ENCODE measurements at regions not wholly inside any gene's neighbourhood (a gene's known extent, or its start where the extent isn't known, plus 50 kb on each side); places are given as distances from the start of the nearest gene placed in this dataset.

DNA sequence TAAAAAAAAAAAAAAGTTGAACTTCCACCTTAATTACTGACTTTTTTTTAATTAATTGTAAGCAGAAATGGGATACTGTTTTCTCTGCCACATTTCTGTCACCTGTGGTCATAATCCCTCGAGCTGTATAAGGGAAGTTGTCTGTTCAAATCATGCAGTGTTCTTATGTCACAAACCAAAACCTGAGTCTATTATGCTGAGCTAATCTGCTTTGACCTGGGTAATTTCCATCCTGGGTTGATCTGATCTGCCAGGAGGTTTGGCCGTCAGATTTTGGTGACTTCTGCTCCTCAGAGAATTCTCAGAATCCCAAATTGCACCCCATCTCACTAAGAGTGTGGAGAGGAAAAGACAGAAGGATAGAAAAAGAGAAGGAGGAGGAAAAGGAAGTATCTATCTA lies 683.1 kb downstream of the KCTD8 start:
- no peaks in the 10 kb centered on the region for H4K20me1 ChIP-seq (ENCODE audit: insufficient read depth, low read length)
- no TSS peak for BruUV-seq (replicated peaks)
- H3K27ac ChIP-seq (ENCODE audit: low read depth, low read length, poor library complexity, severe bottlenecking) = no peak overlapping the region
- TF ChIP-seq, protein P1, sequence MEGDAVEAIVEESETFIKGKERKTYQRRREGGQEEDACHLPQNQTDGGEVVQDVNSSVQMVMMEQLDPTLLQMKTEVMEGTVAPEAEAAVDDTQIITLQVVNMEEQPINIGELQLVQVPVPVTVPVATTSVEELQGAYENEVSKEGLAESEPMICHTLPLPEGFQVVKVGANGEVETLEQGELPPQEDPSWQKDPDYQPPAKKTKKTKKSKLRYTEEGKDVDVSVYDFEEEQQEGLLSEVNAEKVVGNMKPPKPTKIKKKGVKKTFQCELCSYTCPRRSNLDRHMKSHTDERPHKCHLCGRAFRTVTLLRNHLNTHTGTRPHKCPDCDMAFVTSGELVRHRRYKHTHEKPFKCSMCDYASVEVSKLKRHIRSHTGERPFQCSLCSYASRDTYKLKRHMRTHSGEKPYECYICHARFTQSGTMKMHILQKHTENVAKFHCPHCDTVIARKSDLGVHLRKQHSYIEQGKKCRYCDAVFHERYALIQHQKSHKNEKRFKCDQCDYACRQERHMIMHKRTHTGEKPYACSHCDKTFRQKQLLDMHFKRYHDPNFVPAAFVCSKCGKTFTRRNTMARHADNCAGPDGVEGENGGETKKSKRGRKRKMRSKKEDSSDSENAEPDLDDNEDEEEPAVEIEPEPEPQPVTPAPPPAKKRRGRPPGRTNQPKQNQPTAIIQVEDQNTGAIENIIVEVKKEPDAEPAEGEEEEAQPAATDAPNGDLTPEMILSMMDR (conservative IDR thresholded peaks at IDR 0.05; ENCODE audit: low read length) = no peak
- no peak for TF ChIP-seq EZH2phosphoT487 (IDR thresholded peaks at IDR 0.05; ENCODE audit: borderline replicate concordance, low read depth, low read length)
- intact Hi-C loops (cut with micrococcal nuclease; ENCODE audit: unreplicated experiment) = no loop called here
- H3K4me3 ChIP-seq (ENCODE audit: low read depth, low read length, poor library complexity, severe bottlenecking) = no peak overlapping the region
- DNase-seq (ENCODE audit: low spot score) = no peak
- POLR2A ChIA-PET = interaction anchor here (0.9 to 1.0 kb wide), 2 partner anchors 34 to 181 kb away, joined by 3 read pairs; no protein-coding TSS in a partner anchor
- no peak overlapping the region for H3K4me2 ChIP-seq (ENCODE audit: low read length)
- no peaks in the 10 kb centered on the region for H3K9me2 ChIP-seq (ENCODE audit: insufficient read depth, low read length)
- H3K4me1 ChIP-seq (ENCODE audit: insufficient read depth, low read length, poor library complexity, severe bottlenecking) = no peaks in the 10 kb centered on the region
- H3K36me3 ChIP-seq (ENCODE audit: insufficient read depth, low read length) = no peaks in the 10 kb centered on the region
- no peaks in the 10 kb centered on the region for H3K79me2 ChIP-seq (ENCODE audit: insufficient read depth, low read depth, low read length)
- no peak overlapping the region for H2AFZ ChIP-seq (ENCODE audit: low read length)
- CTCF ChIA-PET (ENCODE audit: unreplicated experiment) = no interaction called here
- no peaks in the 10 kb centered on the region for H3K9me3 ChIP-seq (ENCODE audit: low read length)

- Histone ChIP-seq H3K4me2 (ENCODE audit: low read length) (no peak overlapping the region), H3K4me1 (ENCODE audit: insufficient read depth, low read length, poor library complexity, severe bottlenecking) (no peaks in the 10 kb centered on the region), H3K27ac (ENCODE audit: low read depth, low read length, poor library complexity, severe bottlenecking) (no peak overlapping the region), H3K36me3 (ENCODE audit: insufficient read depth, low read length) (no peaks in the 10 kb centered on the region), H3K79me2 (ENCODE audit: insufficient read depth, low read depth, low read length) (no peaks in the 10 kb centered on the region), H3K9me2 (ENCODE audit: insufficient read depth, low read length) (no peaks in the 10 kb centered on the region), H3K4me3 (ENCODE audit: low read depth, low read length, poor library complexity, severe bottlenecking) (no peak overlapping the region), H3K9me3 (ENCODE audit: low read length) (no peaks in the 10 kb centered on the region), H2AFZ (ENCODE audit: low read length) (no peak overlapping the region), H4K20me1 (ENCODE audit: insufficient read depth, low read length) (no peaks in the 10 kb centered on the region)
- no peak for DNase-seq (ENCODE audit: low spot score)
- TF ChIP-seq, protein P1 (conservative IDR thresholded peaks at IDR 0.05; ENCODE audit: low read length) = no peak
- TF ChIP-seq EZH2phosphoT487 (IDR thresholded peaks at IDR 0.05; ENCODE audit: borderline replicate concordance, low read depth, low read length) = no peak
- CTCF ChIA-PET (ENCODE audit: unreplicated experiment) = no interaction called here
- POLR2A ChIA-PET = interaction anchor here (0.7 kb wide), 1 partner anchor 672 kb away, joined by 3 read pairs; no protein-coding TSS in a partner anchor
- BruUV-seq (replicated peaks) = no TSS peak
- intact Hi-C loops (cut with micrococcal nuclease; ENCODE audit: unreplicated experiment) = no loop called here
Observed at GRCh38 chr4:43766648-43767047, 682.0 kb downstream of the KCTD8 start.

DNA sequence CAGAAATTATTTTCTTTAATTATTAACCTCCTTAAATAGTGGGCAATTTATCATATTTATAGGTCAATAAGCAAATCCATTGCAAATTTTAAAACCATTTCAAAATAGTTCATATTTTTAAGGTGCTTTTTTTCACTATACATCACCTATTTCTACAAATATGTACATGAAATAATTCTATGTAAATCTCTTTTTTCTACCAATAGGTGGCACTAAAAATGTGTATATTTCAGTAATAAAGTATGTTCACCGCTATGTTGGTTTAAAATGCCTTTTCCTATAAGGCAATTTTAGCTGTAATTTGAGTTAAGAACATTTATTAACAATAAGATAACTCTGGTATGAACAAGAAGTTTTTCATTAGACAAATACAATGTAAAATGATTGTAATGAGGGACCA lies 672.2 kb downstream of the KCTD8 start:
- no TSS peak for BruUV-seq (replicated peaks)
- Histone ChIP-seq H3K36me3 (ENCODE audit: insufficient read depth, low read length) (no peaks in the 10 kb centered on the region), H3K27ac (ENCODE audit: low read depth, low read length, poor library complexity, severe bottlenecking) (no peak overlapping the region), H3K79me2 (ENCODE audit: insufficient read depth, low read depth, low read length) (no peaks in the 10 kb centered on the region), H3K4me2 (ENCODE audit: low read length) (no peak overlapping the region), H3K9me3 (ENCODE audit: low read length) (no peaks in the 10 kb centered on the region), H3K4me1 (ENCODE audit: insufficient read depth, low read length, poor library complexity, severe bottlenecking) (no peaks in the 10 kb centered on the region), H4K20me1 (ENCODE audit: insufficient read depth, low read length) (no peaks in the 10 kb centered on the region), H2AFZ (ENCODE audit: low read length) (no peak overlapping the region), H3K4me3 (ENCODE audit: low read depth, low read length, poor library complexity, severe bottlenecking) (no peak overlapping the region), H3K9me2 (ENCODE audit: insufficient read depth, low read length) (no peaks in the 10 kb centered on the region)
- ChIA-PET POLR2A (no interaction called here), CTCF (ENCODE audit: unreplicated experiment) (no interaction called here)
- intact Hi-C loops (cut with micrococcal nuclease; ENCODE audit: unreplicated experiment) = no loop called here
- peak; percentile 28 for DNase-seq (ENCODE audit: low spot score)
- no peak for TF ChIP-seq EZH2phosphoT487 (IDR thresholded peaks at IDR 0.05; ENCODE audit: borderline replicate concordance, low read depth, low read length)
- TF ChIP-seq, protein P1 (conservative IDR thresholded peaks at IDR 0.05; ENCODE audit: low read length) = peak; percentile 80
